ENCODE measurements at regions not wholly inside any gene's neighbourhood (a gene's known extent, or its start where the extent isn't known, plus 50 kb on each side); places are given as distances from the start of the nearest gene placed in this dataset.
A peak's percentile ranks its signal among the peaks of the same experiment; 100 is the strongest.

- no peak overlapping the region for H3K4me2 ChIP-seq
- no peak overlapping the region for H3K4me3 ChIP-seq
- DNase-seq (ENCODE audit: low spot score) (no peak), ATAC-seq (no peak)
- Mint-ChIP-seq H3K4me3 (no peak overlapping the region), H3K4me1 (peaks cover 4% of the 10 kb centered on the region), H3K36me3 (ENCODE audit: low read depth) (no peaks in the 10 kb centered on the region), H3K27ac (no peak overlapping the region), H3K9me3 (no peaks in the 10 kb centered on the region), H3K27me3 (ENCODE audit: insufficient read depth, low read depth, poor library complexity) (peaks cover 3% of the 10 kb centered on the region)
- no peaks in the 10 kb centered on the region for H3K9me2 ChIP-seq (ENCODE audit: insufficient read depth)
- TF ChIP-seq POLR2AphosphoS5 (IDR thresholded peaks at IDR 0.05; ENCODE audit: low read depth) (no peak), ZNF331 (CRISPR knock-in tag; IDR thresholded peaks at IDR 0.05; ENCODE audit: low read depth) (no peak), NANOG (IDR thresholded peaks at IDR 0.05; ENCODE audit: borderline replicate concordance) (no peak), ZNF114 (CRISPR knock-in tag; IDR thresholded peaks at IDR 0.05) (no peak), REST (IDR thresholded peaks at IDR 0.05; ENCODE audit: unreplicated experiment) (no peak), EZH2phosphoT487 (IDR thresholded peaks at IDR 0.05; ENCODE audit: unreplicated experiment) (no peak), EZH2 (IDR thresholded peaks at IDR 0.05; ENCODE audit: low read depth, unreplicated experiment) (no peak), CTCF (conservative IDR thresholded peaks at IDR 0.05; ENCODE audit: low read depth in 2 of 2) (no peak)
- no peak overlapping the region for H3K27ac ChIP-seq (ENCODE audit: low read depth)
- no peaks in the 10 kb centered on the region for H3K27me3 ChIP-seq (ENCODE audit: insufficient read depth)
- no peaks in the 10 kb centered on the region for H3K36me3 ChIP-seq (ENCODE audit: insufficient read depth)
- no peaks in the 10 kb centered on the region for H3K79me2 ChIP-seq (replicated peaks; ENCODE audit: insufficient read depth)
- H4K20me1 ChIP-seq (replicated peaks; ENCODE audit: insufficient read depth): no peaks in the 10 kb centered on the region
- H3K4me1 ChIP-seq (ENCODE audit: insufficient read depth): no peaks in the 10 kb centered on the region
- no peak overlapping the region for H2AFZ ChIP-seq
- H3F3A ChIP-seq (replicated peaks; ENCODE audit: low read depth): no peaks in the 10 kb centered on the region
These were observed 141.2 kb upstream of the ATXN1 start for GRCh38 chr6:16902502-16902901.

GRCh38 chr6:16901782-16902181 is 140.5 kb upstream of the ATXN1 start:
- DNase-seq (ENCODE audit: low spot score): no peak
- H3K36me3 Mint-ChIP-seq (ENCODE audit: low read depth): no peaks in the 10 kb centered on the region
- ATAC-seq: no peak
- Histone ChIP-seq H3K79me2 (replicated peaks; ENCODE audit: insufficient read depth) (no peaks in the 10 kb centered on the region), H3K4me1 (ENCODE audit: insufficient read depth) (no peaks in the 10 kb centered on the region), H3K4me3 (no peak overlapping the region), H4K20me1 (replicated peaks; ENCODE audit: insufficient read depth) (no peaks in the 10 kb centered on the region), H3K9me2 (ENCODE audit: insufficient read depth) (no peaks in the 10 kb centered on the region), H3K27ac (ENCODE audit: low read depth) (no peak overlapping the region), H3K27me3 (ENCODE audit: insufficient read depth) (no peaks in the 10 kb centered on the region), H3F3A (replicated peaks; ENCODE audit: low read depth) (no peaks in the 10 kb centered on the region), H3K4me2 (no peak overlapping the region), H3K36me3 (ENCODE audit: insufficient read depth) (no peaks in the 10 kb centered on the region), H2AFZ (peak overlapping the region; percentile 2; the same call in 1 of the 2 replicates)
- no peaks in the 10 kb centered on the region for H3K9me3 Mint-ChIP-seq
- no peak overlapping the region for H3K4me3 Mint-ChIP-seq
- H3K27ac Mint-ChIP-seq: no peak overlapping the region
- peaks cover 3% of the 10 kb centered on the region for H3K27me3 Mint-ChIP-seq (ENCODE audit: insufficient read depth, low read depth, poor library complexity)
- H3K4me1 Mint-ChIP-seq: peaks cover 4% of the 10 kb centered on the region
- TF ChIP-seq NANOG (IDR thresholded peaks at IDR 0.05; ENCODE audit: borderline replicate concordance): no peak
- TF ChIP-seq JUNB (IDR thresholded peaks at IDR 0.05; ENCODE audit: unreplicated experiment): no peak
- no peak for TF ChIP-seq ZNF331 (CRISPR knock-in tag; IDR thresholded peaks at IDR 0.05; ENCODE audit: low read depth)
- TF ChIP-seq STAT1 (IDR thresholded peaks at IDR 0.05; ENCODE audit: unreplicated experiment): no peak
- TF ChIP-seq EZH2phosphoT487 (IDR thresholded peaks at IDR 0.05; ENCODE audit: unreplicated experiment): no peak
- TF ChIP-seq EZH2 (IDR thresholded peaks at IDR 0.05; ENCODE audit: low read depth, unreplicated experiment): no peak
- no peak for TF ChIP-seq CTCF (conservative IDR thresholded peaks at IDR 0.05; ENCODE audit: low read depth in 2 of 2)
- no peak for TF ChIP-seq CREB1 (CRISPR knock-in tag; IDR thresholded peaks at IDR 0.05; ENCODE audit: low read depth)
- TF ChIP-seq REST (IDR thresholded peaks at IDR 0.05; ENCODE audit: unreplicated experiment): no peak
- TF ChIP-seq POLR2AphosphoS5 (IDR thresholded peaks at IDR 0.05; ENCODE audit: low read depth): no peak

Data from GM23338 (cell line).